ENCODE measurements at regions not wholly inside any gene's neighbourhood (a gene's known extent, or its start where the extent isn't known, plus 50 kb on each side); places are given as distances from the start of the nearest gene placed in this dataset.
"Not testable (repeated sequence)": the region's sequence is repeated elsewhere in the genome, so short reads cannot be mapped to it uniquely, and the experiment has no call there.

GRCh38 chr6:1445650-1446330 lies 56.4 kb downstream of the FOXF2 start:
- H3K4me3 Mint-ChIP-seq, result no peak overlapping the region
- peaks cover 9% of the 10 kb centered on the region for H3K27me3 Mint-ChIP-seq
- peaks cover 2% of the 10 kb centered on the region for H3K9me3 Mint-ChIP-seq
- H3K27ac Mint-ChIP-seq, result no peak overlapping the region
- H3K4me1 Mint-ChIP-seq (ENCODE audit: low read depth), result no peaks in the 10 kb centered on the region
- H3K36me3 Mint-ChIP-seq (ENCODE audit: low read depth), result no peaks in the 10 kb centered on the region
- intact Hi-C loops (cut with micrococcal nuclease), result no loop called here

GRCh38 chr6:1449896-1450295 lies 60.5 kb downstream of the FOXF2 start:
- Mint-ChIP-seq H3K9me3 (peaks cover 11% of the 10 kb centered on the region), H3K4me1 (ENCODE audit: low read depth) (no peaks in the 10 kb centered on the region), H3K36me3 (ENCODE audit: low read depth) (no peaks in the 10 kb centered on the region), H3K27me3 (peaks cover 6% of the 10 kb centered on the region), H3K4me3 (no peak overlapping the region), H3K27ac (no peak overlapping the region)
- intact Hi-C loops (cut with micrococcal nuclease), result no loop called here

GRCh38 chr6:1453024-1453423 lies 63.6 kb downstream of the FOXF2 start:
- Mint-ChIP-seq H3K9me3 (peaks cover 11% of the 10 kb centered on the region), H3K27ac (no peak overlapping the region), H3K4me3 (no peak overlapping the region), H3K4me1 (ENCODE audit: low read depth) (no peaks in the 10 kb centered on the region), H3K27me3 (peaks cover 1% of the 10 kb centered on the region), H3K36me3 (ENCODE audit: low read depth) (no peaks in the 10 kb centered on the region)
- intact Hi-C loops (cut with micrococcal nuclease), result no loop called here

- H3K36me3 Mint-ChIP-seq (ENCODE audit: low read depth); H3K4me3 Mint-ChIP-seq; intact Hi-C loops (cut with micrococcal nuclease); H3K4me1 Mint-ChIP-seq (ENCODE audit: low read depth); H3K27me3 Mint-ChIP-seq; H3K27ac Mint-ChIP-seq; H3K9me3 Mint-ChIP-seq: not testable (repeated sequence)
Observed at GRCh38 chr6:1456816-1457215, 67.4 kb downstream of the FOXF2 start.

GRCh38 chr6:1461207-1461606 lies 71.8 kb downstream of the FOXF2 start:
- Mint-ChIP-seq H3K9me3 (no peaks in the 10 kb centered on the region), H3K27ac (no peak overlapping the region), H3K4me1 (ENCODE audit: low read depth) (no peaks in the 10 kb centered on the region), H3K27me3 (peaks cover 3% of the 10 kb centered on the region), H3K36me3 (ENCODE audit: low read depth) (no peaks in the 10 kb centered on the region), H3K4me3 (no peak overlapping the region)
- intact Hi-C loops (cut with micrococcal nuclease), result no loop called here

- H3K27ac Mint-ChIP-seq, result no peak overlapping the region
- no peaks in the 10 kb centered on the region for H3K9me3 Mint-ChIP-seq
- peaks cover 3% of the 10 kb centered on the region for H3K27me3 Mint-ChIP-seq
- no peaks in the 10 kb centered on the region for H3K4me1 Mint-ChIP-seq (ENCODE audit: low read depth)
- intact Hi-C loops (cut with micrococcal nuclease), result no loop called here
- H3K36me3 Mint-ChIP-seq (ENCODE audit: low read depth), result no peaks in the 10 kb centered on the region
- no peak overlapping the region for H3K4me3 Mint-ChIP-seq
Observed at GRCh38 chr6:1461736-1462135, 72.4 kb downstream of the FOXF2 start.

GRCh38 chr6:1463275-1463674 lies 73.9 kb downstream of the FOXF2 start:
- Mint-ChIP-seq H3K4me1 (ENCODE audit: low read depth) (no peaks in the 10 kb centered on the region), H3K27ac (no peak overlapping the region), H3K36me3 (ENCODE audit: low read depth) (no peaks in the 10 kb centered on the region), H3K27me3 (peaks cover 5% of the 10 kb centered on the region), H3K9me3 (no peaks in the 10 kb centered on the region), H3K4me3 (no peak overlapping the region)
- intact Hi-C loops (cut with micrococcal nuclease), result no loop called here

- Mint-ChIP-seq H3K4me1 (ENCODE audit: low read depth) (no peaks in the 10 kb centered on the region), H3K27me3 (peaks cover 5% of the 10 kb centered on the region), H3K4me3 (no peak overlapping the region), H3K27ac (no peak overlapping the region), H3K9me3 (no peaks in the 10 kb centered on the region), H3K36me3 (ENCODE audit: low read depth) (no peaks in the 10 kb centered on the region)
- intact Hi-C loops (cut with micrococcal nuclease), result no loop called here
Observed at GRCh38 chr6:1463751-1464426, 74.5 kb downstream of the FOXF2 start.

GRCh38 chr6:1464781-1465370 lies 75.5 kb downstream of the FOXF2 start:
- intact Hi-C loops (cut with micrococcal nuclease), result no loop called here

GRCh38 chr6:1468126-1468525 lies 78.8 kb downstream of the FOXF2 start:
- peaks cover 2% of the 10 kb centered on the region for H3K27me3 Mint-ChIP-seq
- no peaks in the 10 kb centered on the region for H3K9me3 Mint-ChIP-seq
- H3K27ac Mint-ChIP-seq, result no peak overlapping the region
- no peaks in the 10 kb centered on the region for H3K4me1 Mint-ChIP-seq (ENCODE audit: low read depth)
- no peak overlapping the region for H3K4me3 Mint-ChIP-seq
- no peaks in the 10 kb centered on the region for H3K36me3 Mint-ChIP-seq (ENCODE audit: low read depth)
- intact Hi-C loops (cut with micrococcal nuclease), result no loop called here

More at GRCh38 chr6:1464781-1465370, 75.5 kb downstream of the FOXF2 start:
- Mint-ChIP-seq H3K27ac (no peak overlapping the region), H3K4me3 (no peak overlapping the region), H3K36me3 (ENCODE audit: low read depth) (no peaks in the 10 kb centered on the region), H3K9me3 (no peaks in the 10 kb centered on the region), H3K4me1 (ENCODE audit: low read depth) (no peaks in the 10 kb centered on the region), H3K27me3 (peaks cover 5% of the 10 kb centered on the region)

- Mint-ChIP-seq H3K4me3 (no peak overlapping the region), H3K27ac (no peak overlapping the region), H3K4me1 (ENCODE audit: low read depth) (no peaks in the 10 kb centered on the region), H3K9me3 (no peaks in the 10 kb centered on the region), H3K27me3 (peaks cover 2% of the 10 kb centered on the region), H3K36me3 (ENCODE audit: low read depth) (no peaks in the 10 kb centered on the region)
- intact Hi-C loops (cut with micrococcal nuclease), result no loop called here
Observed at GRCh38 chr6:1470040-1470439, 80.7 kb downstream of the FOXF2 start.

- Mint-ChIP-seq H3K9me3 (no peaks in the 10 kb centered on the region), H3K27ac (no peak overlapping the region), H3K27me3 (peaks cover 2% of the 10 kb centered on the region), H3K4me1 (ENCODE audit: low read depth) (no peaks in the 10 kb centered on the region), H3K4me3 (no peak overlapping the region), H3K36me3 (ENCODE audit: low read depth) (no peaks in the 10 kb centered on the region)
- intact Hi-C loops (cut with micrococcal nuclease), result no loop called here
Observed at GRCh38 chr6:1472643-1473042, 83.3 kb downstream of the FOXF2 start.

- intact Hi-C loops (cut with micrococcal nuclease), result no loop called here
- Mint-ChIP-seq H3K4me3 (no peak overlapping the region), H3K9me3 (no peaks in the 10 kb centered on the region), H3K27me3 (no peaks in the 10 kb centered on the region), H3K36me3 (ENCODE audit: low read depth) (no peaks in the 10 kb centered on the region), H3K27ac (no peak overlapping the region), H3K4me1 (ENCODE audit: low read depth) (no peaks in the 10 kb centered on the region)
Observed at GRCh38 chr6:1473166-1473565, 83.8 kb downstream of the FOXF2 start.

GRCh38 chr6:1473598-1473997 lies 84.2 kb downstream of the FOXF2 start:
- Mint-ChIP-seq H3K27ac (no peak overlapping the region), H3K27me3 (no peaks in the 10 kb centered on the region), H3K4me1 (ENCODE audit: low read depth) (no peaks in the 10 kb centered on the region)

More at GRCh38 chr6:1473598-1473997, 84.2 kb downstream of the FOXF2 start:
- H3K4me3 Mint-ChIP-seq, result no peak overlapping the region
- no peaks in the 10 kb centered on the region for H3K9me3 Mint-ChIP-seq
- H3K36me3 Mint-ChIP-seq (ENCODE audit: low read depth), result no peaks in the 10 kb centered on the region
- intact Hi-C loops (cut with micrococcal nuclease), result no loop called here
